Suprapubic skin (tissue), 3 donors: ENCODE measurements at regions not wholly inside any gene's neighbourhood (a gene's known extent, or its start where the extent isn't known, plus 50 kb on each side); places are given as distances from the start of the nearest gene placed in this dataset.

Experiments used
- CTCF ChIP-seq, 2 donors: fragments of 200-600 bp in 1 of 2; fragments of 450-650 bp in 1 of 2; sonication (generic) in 1 of 2; IDR thresholded peaks; one replicate each; pipeline ENCODE4 v1.5.1; 2016 to 2019; ENCODE audit warnings: antibody characterized with exemption in 2 of 2, mild to moderate bottlenecking in 1 of 2, moderate library complexity in 1 of 2
- EP300 ChIP-seq: sonication (generic); formaldehyde crosslinking; IDR thresholded peaks from one replicate; pipeline ENCODE4 v1.6.1; 2017; ENCODE audit warnings: antibody characterized with exemption
- POLR2A ChIP-seq, 2 donors: fragments of 450-650 bp; IDR thresholded peaks; one replicate each; pipeline ENCODE4 v1.6.1; 2017; ENCODE audit warnings: antibody characterized with exemption in 2 of 2, mild to moderate bottlenecking in 2 of 2, moderate library complexity in 2 of 2

GRCh38 chr4:29372971-29373370, 1347.2 kb upstream of the PCDH7 start:
- no peak for TF ChIP-seq EP300
- TF ChIP-seq CTCF (IDR thresholded peaks at IDR 0.05), result no peak
- no peak for TF ChIP-seq POLR2A (IDR thresholded peaks at IDR 0.05)
